ENCODE measurements at regions not wholly inside any gene's neighbourhood (a gene's known extent, or its start where the extent isn't known, plus 50 kb on each side); places are given as distances from the start of the nearest gene placed in this dataset.

- intact Hi-C loops (cut with micrococcal nuclease): no loop called here
- Histone ChIP-seq H3K4me1 (ENCODE audit: control insufficient read depth, insufficient read depth, low read length) (no peaks in the 10 kb centered on the region), H3K9me3 (ENCODE audit: control insufficient read depth, insufficient read depth, low read length) (no peaks in the 10 kb centered on the region), H3K36me3 (ENCODE audit: control insufficient read depth, insufficient read depth, low read length) (no peaks in the 10 kb centered on the region), H3K27me3 (ENCODE audit: control insufficient read depth, insufficient read depth, low read length) (no peaks in the 10 kb centered on the region), H3K27ac (ENCODE audit: low read length) (no peak overlapping the region), H3K4me3 (ENCODE audit: low read length) (no peak overlapping the region)
- no peak overlapping the region for H3K4me3 Mint-ChIP-seq
- DNase-seq (no peak), ATAC-seq (no peak)
- no peaks in the 10 kb centered on the region for H3K27me3 Mint-ChIP-seq (ENCODE audit: low read depth in 2 of 2)
- H3K4me1 Mint-ChIP-seq: no peaks in the 10 kb centered on the region
- 77% methylated on average over 4 of the region's 4 CpGs for WGBS (ENCODE audit: insufficient coverage)
- H3K36me3 Mint-ChIP-seq: no peaks in the 10 kb centered on the region
- no peak overlapping the region for H3K27ac Mint-ChIP-seq
- TF ChIP-seq CTCF (IDR thresholded peaks at IDR 0.05): no peak
- H3K9me3 Mint-ChIP-seq: peaks cover 2 to 5% of the 10 kb centered on the region in 2 donors
These were observed 254.3 kb upstream of the FIGN start for GRCh38 chr2:163990101-163990500.

GRCh38 chr2:163987175-163987940 lies 251.6 kb upstream of the FIGN start:
- Mint-ChIP-seq H3K27ac (no peak overlapping the region), H3K36me3 (no peaks in the 10 kb centered on the region), H3K4me1 (no peaks in the 10 kb centered on the region), H3K4me3 (no peak overlapping the region), H3K27me3 (ENCODE audit: low read depth in 2 of 2) (no peaks in the 10 kb centered on the region), H3K9me3 (peaks cover 0 to 5% of the 10 kb centered on the region in 2 donors)
- no peak for ATAC-seq
- Histone ChIP-seq H3K27me3 (ENCODE audit: control insufficient read depth, insufficient read depth, low read length) (no peaks in the 10 kb centered on the region), H3K36me3 (ENCODE audit: control insufficient read depth, insufficient read depth, low read length) (no peaks in the 10 kb centered on the region), H3K4me1 (ENCODE audit: control insufficient read depth, insufficient read depth, low read length) (no peaks in the 10 kb centered on the region), H3K9me3 (ENCODE audit: control insufficient read depth, insufficient read depth, low read length) (no peaks in the 10 kb centered on the region), H3K4me3 (ENCODE audit: low read length) (no peak overlapping the region), H3K27ac (ENCODE audit: low read length) (no peak overlapping the region)
- WGBS (ENCODE audit: insufficient coverage): 94% methylated on average over 1 of the region's 6 CpGs
- no peak for TF ChIP-seq CTCF (IDR thresholded peaks at IDR 0.05)
- no peak for DNase-seq
- intact Hi-C loops (cut with micrococcal nuclease): no loop called here

GRCh38 chr2:163984986-163985385 lies 249.2 kb upstream of the FIGN start:
- Mint-ChIP-seq H3K4me3 (no peak overlapping the region), H3K4me1 (no peaks in the 10 kb centered on the region), H3K27me3 (ENCODE audit: low read depth in 2 of 2) (no peaks in the 10 kb centered on the region), H3K36me3 (no peaks in the 10 kb centered on the region), H3K27ac (no peak overlapping the region), H3K9me3 (peaks cover 4 to 6% of the 10 kb centered on the region in 2 donors)
- Histone ChIP-seq H3K27ac (ENCODE audit: low read length) (no peak overlapping the region), H3K4me1 (ENCODE audit: control insufficient read depth, insufficient read depth, low read length) (no peaks in the 10 kb centered on the region), H3K36me3 (ENCODE audit: control insufficient read depth, insufficient read depth, low read length) (no peaks in the 10 kb centered on the region), H3K4me3 (ENCODE audit: low read length) (no peak overlapping the region), H3K9me3 (ENCODE audit: control insufficient read depth, insufficient read depth, low read length) (no peaks in the 10 kb centered on the region), H3K27me3 (ENCODE audit: control insufficient read depth, insufficient read depth, low read length) (no peaks in the 10 kb centered on the region)
- TF ChIP-seq CTCF (IDR thresholded peaks at IDR 0.05): no peak
- ATAC-seq: no peak
- intact Hi-C loops (cut with micrococcal nuclease): no loop called here
- 87% methylated on average over 3 of the region's 4 CpGs for WGBS (ENCODE audit: insufficient coverage)
- no peak for DNase-seq

GRCh38 chr2:163983911-163984310 lies 248.1 kb upstream of the FIGN start:
- 76% methylated on average over 2 of the region's 2 CpGs for WGBS (ENCODE audit: insufficient coverage)
- Histone ChIP-seq H3K9me3 (ENCODE audit: control insufficient read depth, insufficient read depth, low read length) (peaks cover 4% of the 10 kb centered on the region), H3K27me3 (ENCODE audit: control insufficient read depth, insufficient read depth, low read length) (no peaks in the 10 kb centered on the region), H3K36me3 (ENCODE audit: control insufficient read depth, insufficient read depth, low read length) (no peaks in the 10 kb centered on the region), H3K4me1 (ENCODE audit: control insufficient read depth, insufficient read depth, low read length) (no peaks in the 10 kb centered on the region), H3K27ac (ENCODE audit: low read length) (no peak overlapping the region), H3K4me3 (ENCODE audit: low read length) (no peak overlapping the region)
- H3K4me1 Mint-ChIP-seq: no peaks in the 10 kb centered on the region
- no peak overlapping the region for H3K27ac Mint-ChIP-seq
- intact Hi-C loops (cut with micrococcal nuclease): no loop called here
- no peaks in the 10 kb centered on the region for H3K27me3 Mint-ChIP-seq (ENCODE audit: low read depth in 2 of 2)
- ATAC-seq (no peak), DNase-seq (no peak)
- H3K9me3 Mint-ChIP-seq: peaks cover 4 to 6% of the 10 kb centered on the region in 2 donors
- no peak for TF ChIP-seq CTCF (IDR thresholded peaks at IDR 0.05)
- H3K4me3 Mint-ChIP-seq: no peak overlapping the region
- H3K36me3 Mint-ChIP-seq: no peaks in the 10 kb centered on the region
